Smooth muscle cell (in vitro differentiated cells): ENCODE measurements at regions not wholly inside any gene's neighbourhood (a gene's known extent, or its start where the extent isn't known, plus 50 kb on each side); places are given as distances from the start of the nearest gene placed in this dataset.

Experiments
- DNase-seq: peaks from one replicate; lab custom pipeline; 2025; ENCODE audit not compliant: unreplicated experiment; lab: John Stamatoyannopoulos, UW
- H2AFZ ChIP-seq: fragments of 200-600 bp; sonication (generic); 2 replicates; pipeline ENCODE4 v1.6.0; 2016; ENCODE audit warnings: antibody characterized with exemption, low read depth, mild to moderate bottlenecking
- H3F3A ChIP-seq: fragments of 200-600 bp; sonication (generic); 2 replicates; pipeline ENCODE4 v1.6.0; 2017; ENCODE audit warnings: antibody characterized with exemption, low read depth
- H3K27ac ChIP-seq: fragments of 200-600 bp; sonication (generic); 2 replicates; pipeline ENCODE4 v1.5.1; 2016; ENCODE audit warnings: low read depth, mild to moderate bottlenecking
- H3K27me3 ChIP-seq: fragments of 200-600 bp; sonication (generic); 2 replicates; pipeline ENCODE4 v1.6.1; 2016; ENCODE audit warnings: low read depth, mild to moderate bottlenecking
- H3K36me3 ChIP-seq: fragments of 200-600 bp; sonication (generic); 2 replicates; pipeline ENCODE4 v1.5.1; 2016; ENCODE audit warnings: low read depth
- H3K4me1 ChIP-seq: fragments of 200-600 bp; sonication (generic); 2 replicates; pipeline ENCODE4 v1.5.1; 2016; ENCODE audit warnings: low read depth
- H3K4me2 ChIP-seq: fragments of 200-600 bp; sonication (generic); 2 replicates; pipeline ENCODE4 v1.6.0; 2016; ENCODE audit warnings: mild to moderate bottlenecking
- H3K4me3 ChIP-seq: fragments of 200-600 bp; sonication (generic); 2 replicates; pipeline ENCODE4 v1.5.1; 2016; ENCODE audit warnings: mild to moderate bottlenecking
- H3K79me2 ChIP-seq: fragments of 200-600 bp; sonication (generic); 2 replicates; pipeline ENCODE4 v1.6.0; 2016; ENCODE audit warnings: low read depth, mild to moderate bottlenecking
- H3K9ac ChIP-seq: fragments of 200-600 bp; sonication (generic); 2 replicates; pipeline ENCODE4 v1.6.0; 2016; ENCODE audit warnings: low read depth
- H3K9me3 ChIP-seq: fragments of 200-600 bp; sonication (generic); replicated peaks from 2 replicates; pipeline ENCODE4 v1.5.1; 2016; ENCODE audit warnings: low read depth
- H4K20me1 ChIP-seq: fragments of 200-600 bp; sonication (generic); 2 replicates; pipeline ENCODE4 v1.6.0; 2016; ENCODE audit warnings: low read depth
- WGBS: methylation state at CpG from one replicate; pipeline ENCODE4 v1.1.7; 2016; ENCODE audit warnings: low lambda C conversion rate; 5-methylcytosine and 5-hydroxymethylcytosine counted together
- TF ChIP-seq, protein P1 (sequence below): fragments of 200-600 bp; sonication (generic); IDR thresholded peaks from 2 replicates; pipeline ENCODE4 v1.5.1; 2017; ENCODE audit warnings: borderline replicate concordance, mild to moderate bottlenecking, antibody characterized with exemption; ENCODE audit not compliant: insufficient read depth, poor library complexity, severe bottlenecking

DNA sequence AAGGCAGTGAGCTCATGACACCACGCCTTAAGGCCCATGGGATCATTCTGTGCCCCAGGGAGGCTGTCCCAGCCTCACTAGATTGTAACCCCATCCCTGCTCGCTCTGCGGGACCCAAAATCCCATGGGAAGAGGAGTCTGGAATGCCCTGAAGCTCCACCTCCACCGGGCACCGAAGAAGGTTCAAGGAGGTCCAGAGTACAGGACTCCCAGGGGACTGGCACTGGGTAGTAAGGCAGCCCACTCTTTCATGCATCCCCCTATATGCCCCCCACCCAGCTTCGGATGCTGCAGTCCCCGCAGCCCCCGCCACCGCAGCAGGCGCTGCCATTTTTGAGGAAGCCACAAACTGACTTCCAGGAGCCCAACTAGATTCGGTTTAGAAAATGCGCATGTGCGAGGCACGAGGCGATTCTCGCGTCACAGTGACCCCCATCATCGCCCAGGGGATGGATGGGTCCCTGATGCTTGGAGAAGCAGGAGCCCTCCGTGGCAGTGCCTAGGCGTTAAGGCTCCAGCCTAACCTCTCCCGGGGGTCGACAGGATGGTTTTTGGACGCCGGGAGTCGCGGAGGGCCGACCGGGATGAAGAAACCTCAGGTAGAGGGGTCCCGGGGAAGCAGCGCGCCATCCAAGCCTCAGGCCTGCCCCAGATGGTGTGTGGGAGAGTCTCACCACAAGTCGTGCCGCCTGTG is 1681.0 kb downstream of the TP53TG3F start:
- Histone ChIP-seq H3K27me3 (no peaks in the 10 kb centered on the region), H4K20me1 (no peaks in the 10 kb centered on the region), H3K4me1 (no peaks in the 10 kb centered on the region), H2AFZ (no peak overlapping the region), H3K9me3 (no peaks in the 10 kb centered on the region), H3K4me3 (no peak overlapping the region), H3K9ac (no peak overlapping the region), H3K4me2 (no peak overlapping the region), H3K27ac (no peak overlapping the region), H3K79me2 (no peaks in the 10 kb centered on the region), H3F3A (no peaks in the 10 kb centered on the region), H3K36me3 (no peaks in the 10 kb centered on the region)
- TF ChIP-seq, protein P1, sequence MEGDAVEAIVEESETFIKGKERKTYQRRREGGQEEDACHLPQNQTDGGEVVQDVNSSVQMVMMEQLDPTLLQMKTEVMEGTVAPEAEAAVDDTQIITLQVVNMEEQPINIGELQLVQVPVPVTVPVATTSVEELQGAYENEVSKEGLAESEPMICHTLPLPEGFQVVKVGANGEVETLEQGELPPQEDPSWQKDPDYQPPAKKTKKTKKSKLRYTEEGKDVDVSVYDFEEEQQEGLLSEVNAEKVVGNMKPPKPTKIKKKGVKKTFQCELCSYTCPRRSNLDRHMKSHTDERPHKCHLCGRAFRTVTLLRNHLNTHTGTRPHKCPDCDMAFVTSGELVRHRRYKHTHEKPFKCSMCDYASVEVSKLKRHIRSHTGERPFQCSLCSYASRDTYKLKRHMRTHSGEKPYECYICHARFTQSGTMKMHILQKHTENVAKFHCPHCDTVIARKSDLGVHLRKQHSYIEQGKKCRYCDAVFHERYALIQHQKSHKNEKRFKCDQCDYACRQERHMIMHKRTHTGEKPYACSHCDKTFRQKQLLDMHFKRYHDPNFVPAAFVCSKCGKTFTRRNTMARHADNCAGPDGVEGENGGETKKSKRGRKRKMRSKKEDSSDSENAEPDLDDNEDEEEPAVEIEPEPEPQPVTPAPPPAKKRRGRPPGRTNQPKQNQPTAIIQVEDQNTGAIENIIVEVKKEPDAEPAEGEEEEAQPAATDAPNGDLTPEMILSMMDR: no peak
- DNase-seq: no peak
- WGBS: 87% methylated on average over 31 of the region's 33 CpGs

DNA sequence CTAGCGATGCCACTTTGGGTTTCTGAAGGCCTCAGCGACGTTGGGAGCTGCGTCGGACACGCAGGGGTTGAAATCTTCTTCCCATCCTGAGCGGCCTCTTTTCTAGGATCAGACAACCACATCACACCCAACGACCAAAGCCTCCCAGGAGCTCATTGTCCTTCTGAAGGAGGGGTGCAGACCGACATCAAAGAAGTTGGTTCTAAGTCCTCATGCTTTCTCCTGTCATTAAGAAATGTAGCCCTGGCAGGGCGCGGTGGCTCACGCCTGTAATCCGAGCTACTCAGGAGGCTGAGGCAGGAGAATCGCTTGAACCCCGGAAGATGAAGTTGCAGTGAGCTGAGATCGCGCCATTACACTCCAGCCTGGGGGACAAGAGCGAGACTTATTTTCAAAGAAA is 1681.9 kb downstream of the TP53TG3F start:
- no peak overlapping the region for H3K27ac ChIP-seq
- TF ChIP-seq, protein P1: no peak
- H2AFZ ChIP-seq: no peak overlapping the region
- H3K4me3 ChIP-seq: no peak overlapping the region
- H3K9me3 ChIP-seq: no peaks in the 10 kb centered on the region
- H3F3A ChIP-seq: no peaks in the 10 kb centered on the region
- no peaks in the 10 kb centered on the region for H3K4me1 ChIP-seq
- no peaks in the 10 kb centered on the region for H3K36me3 ChIP-seq
- H3K9ac ChIP-seq: no peak overlapping the region
- DNase-seq: no peak
- H4K20me1 ChIP-seq: no peaks in the 10 kb centered on the region
- H3K27me3 ChIP-seq: no peaks in the 10 kb centered on the region
- H3K4me2 ChIP-seq: no peak overlapping the region
- no peaks in the 10 kb centered on the region for H3K79me2 ChIP-seq
- WGBS: 82% methylated on average over 18 of the region's 18 CpGs

GRCh38 chr16:35142147-35142808 is 1682.9 kb downstream of the TP53TG3F start:
- Histone ChIP-seq H3K9ac (no peak overlapping the region), H3K27me3 (no peaks in the 10 kb centered on the region), H3K9me3 (no peaks in the 10 kb centered on the region), H3K36me3 (no peaks in the 10 kb centered on the region), H3F3A (no peaks in the 10 kb centered on the region), H4K20me1 (no peaks in the 10 kb centered on the region), H3K27ac (no peak overlapping the region), H2AFZ (no peak overlapping the region), H3K79me2 (no peaks in the 10 kb centered on the region), H3K4me2 (no peak overlapping the region), H3K4me3 (no peak overlapping the region), H3K4me1 (no peaks in the 10 kb centered on the region)
- no peak for DNase-seq
- 67% methylated on average over 6 of the region's 6 CpGs for WGBS
- TF ChIP-seq, protein P1: no peak

DNA sequence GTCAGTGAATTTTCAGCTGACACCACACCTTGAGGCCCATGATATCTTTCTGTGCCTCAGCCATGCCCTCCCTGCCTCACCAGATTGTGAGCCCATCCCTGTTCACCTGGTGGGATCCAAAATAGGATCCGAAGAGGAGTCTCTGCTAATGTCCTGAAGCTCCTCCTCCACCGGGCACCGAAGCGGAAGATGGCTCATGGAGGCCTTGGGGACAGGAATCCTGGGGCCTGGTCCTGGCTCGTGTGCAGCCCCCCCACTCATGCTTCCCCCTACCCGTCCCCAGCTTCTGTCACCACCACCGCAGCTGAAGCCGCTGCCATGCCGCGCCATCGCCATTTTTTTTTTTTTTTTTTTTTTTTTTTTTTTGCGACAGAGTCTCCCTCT is 1683.4 kb downstream of the TP53TG3F start:
- Histone ChIP-seq H3K36me3 (no peaks in the 10 kb centered on the region), H3F3A (no peaks in the 10 kb centered on the region), H3K9ac (no peak overlapping the region), H3K4me2 (no peak overlapping the region), H3K27ac (no peak overlapping the region), H3K79me2 (no peaks in the 10 kb centered on the region), H3K9me3 (no peaks in the 10 kb centered on the region), H3K4me3 (no peak overlapping the region), H4K20me1 (no peaks in the 10 kb centered on the region), H3K4me1 (no peaks in the 10 kb centered on the region), H2AFZ (no peak overlapping the region), H3K27me3 (no peaks in the 10 kb centered on the region)
- no peak for DNase-seq
- 91% methylated on average over 8 of the region's 12 CpGs for WGBS
- TF ChIP-seq, protein P1: no peak
